GM18951 (cell line): ENCODE measurements at regions not wholly inside any gene's neighbourhood (a gene's known extent, or its start where the extent isn't known, plus 50 kb on each side); places are given as distances from the start of the nearest gene placed in this dataset.
"Not testable (repeated sequence)": the region's sequence is repeated elsewhere in the genome, so short reads cannot be mapped to it uniquely, and the experiment has no call there.

Experiments used
- POLR2A ChIP-seq: IDR thresholded peaks from 4 replicates; pipeline ENCODE4 v1.6.1; 2011; ENCODE audit warnings: mild to moderate bottlenecking; ENCODE audit not compliant: insufficient read length, insufficient read depth; ENCODE audit errors: extremely low read depth
- in situ Hi-C: fragments of 300-500 bp; cut with MboI; formaldehyde crosslinking; loops from one replicate; pipeline ENCODE4 v1.12.0; 2022; ENCODE audit warnings: low sequenced_read_pairs, mixed read lengths, inconsistent platforms; ENCODE audit not compliant: unreplicated experiment

GRCh38 chr21:18522181-18522972 lies 118.8 kb upstream of the TMPRSS15 start:
- in situ Hi-C loops, result no loop called here
- no peak for TF ChIP-seq POLR2A

GRCh38 chr21:18524097-18524880 lies 120.7 kb upstream of the TMPRSS15 start:
- no peak for TF ChIP-seq POLR2A
- in situ Hi-C loops, result no loop called here

- TF ChIP-seq POLR2A, result no peak
- in situ Hi-C loops, result no loop called here
These were observed 125.7 kb upstream of the TMPRSS15 start for GRCh38 chr21:18529254-18529653.

GRCh38 chr21:18542081-18542480 lies 138.5 kb upstream of the TMPRSS15 start:
- TF ChIP-seq POLR2A, result no peak
- in situ Hi-C loops, result no loop called here

- no peak for TF ChIP-seq POLR2A
- in situ Hi-C loops, result no loop called here
These were observed 142.3 kb upstream of the TMPRSS15 start for GRCh38 chr21:18545908-18546307.

- in situ Hi-C loops, result no loop called here
- TF ChIP-seq POLR2A, result no peak
These were observed 143.8 kb upstream of the TMPRSS15 start for GRCh38 chr21:18547347-18547746.

GRCh38 chr21:18548249-18548648 lies 144.7 kb upstream of the TMPRSS15 start:
- in situ Hi-C loops, result no loop called here

GRCh38 chr21:18549214-18549905 lies 145.8 kb upstream of the TMPRSS15 start:
- no peak for TF ChIP-seq POLR2A

More at GRCh38 chr21:18548249-18548648, 144.7 kb upstream of the TMPRSS15 start:
- no peak for TF ChIP-seq POLR2A

GRCh38 chr21:18550361-18550760 lies 146.8 kb upstream of the TMPRSS15 start:
- no peak for TF ChIP-seq POLR2A
- in situ Hi-C loops, result no loop called here

More at GRCh38 chr21:18549214-18549905, 145.8 kb upstream of the TMPRSS15 start:
- in situ Hi-C loops, result no loop called here

GRCh38 chr21:18553786-18554185 lies 150.2 kb upstream of the TMPRSS15 start:
- TF ChIP-seq POLR2A, result no peak
- in situ Hi-C loops, result no loop called here

- in situ Hi-C loops, result not testable (repeated sequence)
These were observed 164.2 kb upstream of the TMPRSS15 start for GRCh38 chr21:18567770-18568169.

- in situ Hi-C loops, result no loop called here
- TF ChIP-seq POLR2A, result no peak
These were observed 184.5 kb upstream of the TMPRSS15 start for GRCh38 chr21:18588001-18588662.

GRCh38 chr21:18601146-18601545 lies 197.6 kb upstream of the TMPRSS15 start:
- TF ChIP-seq POLR2A, result no peak
- in situ Hi-C loops, result no loop called here

GRCh38 chr21:18602711-18603110 lies 199.1 kb upstream of the TMPRSS15 start:
- no peak for TF ChIP-seq POLR2A
- in situ Hi-C loops, result no loop called here
